ENCODE measurements at regions not wholly inside any gene's neighbourhood (a gene's known extent, or its start where the extent isn't known, plus 50 kb on each side); places are given as distances from the start of the nearest gene placed in this dataset.

DNA sequence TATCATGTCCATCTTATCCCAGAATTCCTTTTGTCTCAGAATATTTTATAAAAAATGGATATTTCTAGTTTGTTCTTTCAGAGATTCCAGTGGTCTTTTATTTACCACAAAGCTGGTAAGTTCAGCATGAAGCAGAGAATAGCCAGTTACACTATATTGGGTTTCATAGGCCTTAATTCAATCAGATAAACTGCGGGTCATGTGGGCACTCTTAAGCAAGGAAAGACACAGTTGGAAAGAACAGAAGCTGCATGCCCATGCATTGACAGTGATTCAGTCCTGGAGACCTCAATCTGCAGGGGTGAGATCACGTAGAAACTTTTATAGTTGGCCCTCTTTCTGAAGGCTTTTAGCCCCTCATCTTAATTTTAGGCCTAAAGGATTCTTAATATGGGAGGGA, 281.3 kb upstream of the IGFBP3 start:
- no peaks in the 10 kb centered on the region for H3K27me3 Mint-ChIP-seq (ENCODE audit: insufficient read depth, low read depth)
- no peak for DNase-seq (ENCODE audit: low spot score)
- no peaks in the 10 kb centered on the region for H3K36me3 ChIP-seq

GRCh38 chr7:46201961-46202360, 280.9 kb upstream of the IGFBP3 start:
- no peak overlapping the region for H2AFZ ChIP-seq (replicated peaks)
- no peaks in the 10 kb centered on the region for H3K79me2 ChIP-seq (ENCODE audit: low read depth)
- H4K20me1 ChIP-seq (ENCODE audit: low read depth), result no peaks in the 10 kb centered on the region
- Mint-ChIP-seq H3K27me3 (ENCODE audit: insufficient read depth, low read depth) (no peaks in the 10 kb centered on the region), H3K4me3 (no peak overlapping the region), H3K9me3 (no peaks in the 10 kb centered on the region), H3K27ac (no peak overlapping the region), H3K36me3 (no peaks in the 10 kb centered on the region), H3K4me1 (peaks cover 17% of the 10 kb centered on the region)
- no peak for DNase-seq (ENCODE audit: low spot score)
- H3K36me3 ChIP-seq, result no peaks in the 10 kb centered on the region
- H3K9ac ChIP-seq, result no peak overlapping the region
- no peak overlapping the region for H3K27ac ChIP-seq
- no peak for TF ChIP-seq EZH2phosphoT487 (IDR thresholded peaks at IDR 0.05)
- TF ChIP-seq, protein P1, sequence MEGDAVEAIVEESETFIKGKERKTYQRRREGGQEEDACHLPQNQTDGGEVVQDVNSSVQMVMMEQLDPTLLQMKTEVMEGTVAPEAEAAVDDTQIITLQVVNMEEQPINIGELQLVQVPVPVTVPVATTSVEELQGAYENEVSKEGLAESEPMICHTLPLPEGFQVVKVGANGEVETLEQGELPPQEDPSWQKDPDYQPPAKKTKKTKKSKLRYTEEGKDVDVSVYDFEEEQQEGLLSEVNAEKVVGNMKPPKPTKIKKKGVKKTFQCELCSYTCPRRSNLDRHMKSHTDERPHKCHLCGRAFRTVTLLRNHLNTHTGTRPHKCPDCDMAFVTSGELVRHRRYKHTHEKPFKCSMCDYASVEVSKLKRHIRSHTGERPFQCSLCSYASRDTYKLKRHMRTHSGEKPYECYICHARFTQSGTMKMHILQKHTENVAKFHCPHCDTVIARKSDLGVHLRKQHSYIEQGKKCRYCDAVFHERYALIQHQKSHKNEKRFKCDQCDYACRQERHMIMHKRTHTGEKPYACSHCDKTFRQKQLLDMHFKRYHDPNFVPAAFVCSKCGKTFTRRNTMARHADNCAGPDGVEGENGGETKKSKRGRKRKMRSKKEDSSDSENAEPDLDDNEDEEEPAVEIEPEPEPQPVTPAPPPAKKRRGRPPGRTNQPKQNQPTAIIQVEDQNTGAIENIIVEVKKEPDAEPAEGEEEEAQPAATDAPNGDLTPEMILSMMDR (IDR thresholded peaks at IDR 0.05), result no peak
- TF ChIP-seq EZH2 (IDR thresholded peaks at IDR 0.05), result no peak
- H3K4me3 ChIP-seq, result no peak overlapping the region
- H3K4me1 ChIP-seq, result peaks cover 4% of the 10 kb centered on the region
- no peaks in the 10 kb centered on the region for H3K9me3 ChIP-seq (ENCODE audit: low read depth)
- no peak overlapping the region for H3K4me2 ChIP-seq
- no peaks in the 10 kb centered on the region for H3K27me3 ChIP-seq
- H3F3A ChIP-seq (ENCODE audit: low read depth), result no peaks in the 10 kb centered on the region

More for the DNA sequence above, 281.3 kb upstream of the IGFBP3 start:
- H3K36me3 Mint-ChIP-seq, result no peaks in the 10 kb centered on the region
- H3K4me1 Mint-ChIP-seq, result peaks cover 15% of the 10 kb centered on the region
- H3K27ac Mint-ChIP-seq, result no peak overlapping the region
- Histone ChIP-seq H3F3A (ENCODE audit: low read depth) (no peaks in the 10 kb centered on the region), H3K27ac (no peak overlapping the region), H3K27me3 (no peaks in the 10 kb centered on the region), H3K9ac (no peak overlapping the region), H3K4me2 (no peak overlapping the region), H3K4me1 (peaks cover 4% of the 10 kb centered on the region), H3K79me2 (ENCODE audit: low read depth) (no peaks in the 10 kb centered on the region), H3K4me3 (no peak overlapping the region), H2AFZ (replicated peaks) (no peak overlapping the region), H3K9me3 (ENCODE audit: low read depth) (no peaks in the 10 kb centered on the region), H4K20me1 (ENCODE audit: low read depth) (no peaks in the 10 kb centered on the region)
- H3K9me3 Mint-ChIP-seq, result no peaks in the 10 kb centered on the region
- TF ChIP-seq EZH2 (IDR thresholded peaks at IDR 0.05), result no peak
- no peak overlapping the region for H3K4me3 Mint-ChIP-seq

DNA sequence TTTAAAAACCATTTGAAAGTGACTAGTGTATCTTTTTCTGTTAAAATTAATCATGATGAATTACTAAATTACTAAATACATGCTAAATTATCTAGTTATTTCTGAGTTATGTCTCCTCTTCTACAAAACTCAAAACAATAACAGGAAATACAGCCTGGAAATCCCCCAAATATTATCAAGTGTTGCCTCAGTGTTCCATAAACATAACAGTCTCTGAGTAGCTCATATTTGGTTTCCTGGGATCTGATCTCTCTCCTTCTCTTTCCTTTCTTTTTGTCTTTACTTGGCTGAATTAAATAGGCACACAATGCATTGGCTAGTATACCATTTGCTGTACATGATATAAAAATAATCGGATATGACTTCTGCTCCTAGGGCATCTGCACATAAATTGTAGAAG, 277.6 kb upstream of the IGFBP3 start:
- no peaks in the 10 kb centered on the region for H3K36me3 Mint-ChIP-seq
- H3K4me1 ChIP-seq, result no peaks in the 10 kb centered on the region
- H3K9me3 Mint-ChIP-seq, result no peaks in the 10 kb centered on the region
- H3K27ac Mint-ChIP-seq, result no peak overlapping the region
- no peak overlapping the region for H3K4me3 ChIP-seq
- no peaks in the 10 kb centered on the region for H3K27me3 ChIP-seq
- H2AFZ ChIP-seq (replicated peaks), result no peak overlapping the region
- peaks cover 11% of the 10 kb centered on the region for H3K4me1 Mint-ChIP-seq
- no peaks in the 10 kb centered on the region for H3K36me3 ChIP-seq
- H3K9me3 ChIP-seq (ENCODE audit: low read depth), result no peaks in the 10 kb centered on the region
- H4K20me1 ChIP-seq (ENCODE audit: low read depth), result no peaks in the 10 kb centered on the region
- no peaks in the 10 kb centered on the region for H3K79me2 ChIP-seq (ENCODE audit: low read depth)
- H3K9ac ChIP-seq, result no peak overlapping the region
- no peaks in the 10 kb centered on the region for H3K27me3 Mint-ChIP-seq (ENCODE audit: insufficient read depth, low read depth)
- no peak overlapping the region for H3K4me2 ChIP-seq
- TF ChIP-seq EZH2 (IDR thresholded peaks at IDR 0.05) (no peak), EZH2phosphoT487 (IDR thresholded peaks at IDR 0.05) (no peak)
- TF ChIP-seq, protein P1 (IDR thresholded peaks at IDR 0.05), result no peak
- no peak overlapping the region for H3K27ac ChIP-seq
- no peaks in the 10 kb centered on the region for H3F3A ChIP-seq (ENCODE audit: low read depth)
- DNase-seq (ENCODE audit: low spot score), result no peak
- no peak overlapping the region for H3K4me3 Mint-ChIP-seq

GRCh38 chr7:46197785-46198540, 276.9 kb upstream of the IGFBP3 start:
- H3K9me3 Mint-ChIP-seq, result no peaks in the 10 kb centered on the region
- no peak for DNase-seq (ENCODE audit: low spot score)

More at GRCh38 chr7:46197785-46198540, 276.9 kb upstream of the IGFBP3 start:
- H3K9me3 ChIP-seq (ENCODE audit: low read depth), result no peaks in the 10 kb centered on the region
- no peaks in the 10 kb centered on the region for H3F3A ChIP-seq (ENCODE audit: low read depth)
- H3K4me1 ChIP-seq, result peaks cover 1% of the 10 kb centered on the region
- TF ChIP-seq, protein P1 (IDR thresholded peaks at IDR 0.05), result no peak
- TF ChIP-seq EZH2 (IDR thresholded peaks at IDR 0.05) (no peak), EZH2phosphoT487 (IDR thresholded peaks at IDR 0.05) (no peak)
- no peaks in the 10 kb centered on the region for H3K36me3 Mint-ChIP-seq
- peaks cover 11% of the 10 kb centered on the region for H3K4me1 Mint-ChIP-seq
- H3K4me3 ChIP-seq, result no peak overlapping the region
- H3K27ac ChIP-seq, result no peak overlapping the region
- no peaks in the 10 kb centered on the region for H3K79me2 ChIP-seq (ENCODE audit: low read depth)
- no peak overlapping the region for H3K4me2 ChIP-seq
- H3K27me3 Mint-ChIP-seq (ENCODE audit: insufficient read depth, low read depth), result no peaks in the 10 kb centered on the region
- no peaks in the 10 kb centered on the region for H3K36me3 ChIP-seq
- no peaks in the 10 kb centered on the region for H4K20me1 ChIP-seq (ENCODE audit: low read depth)
- no peaks in the 10 kb centered on the region for H3K27me3 ChIP-seq
- H3K27ac Mint-ChIP-seq, result no peak overlapping the region
- H2AFZ ChIP-seq (replicated peaks), result no peak overlapping the region
- no peak overlapping the region for H3K9ac ChIP-seq
- H3K4me3 Mint-ChIP-seq, result no peak overlapping the region
